SK-MEL-5 (cell line): ENCODE measurements at regions not wholly inside any gene's neighbourhood (a gene's known extent, or its start where the extent isn't known, plus 50 kb on each side); places are given as distances from the start of the nearest gene placed in this dataset.
"Not testable (repeated sequence)": the region's sequence is repeated elsewhere in the genome, so short reads cannot be mapped to it uniquely, and the experiment has no call there.

Source experiments
- DNase-seq: peaks from one replicate; pipeline ENCODE4 v3.0.0-alpha.2; 2016; ENCODE audit warnings: low read depth, low spot score
- in situ Hi-C: cut with HindIII; loops from 2 replicates; pipeline ENCODE4 v1.10.0; 2016; ENCODE audit warnings: low sequenced_read_pairs, high pct_unique_total_duplicates, low pct_unique_long_range_greater_than_20kb

GRCh38 chr20:12914804-12915203 is 94.0 kb upstream of the SPTLC3 start:
- in situ Hi-C loops: no loop called here
- no peak for DNase-seq

- DNase-seq: no peak
Measured at GRCh38 chr20:12916699-12917098, 92.1 kb upstream of the SPTLC3 start.

GRCh38 chr20:12924126-12924525 is 84.6 kb upstream of the SPTLC3 start:
- in situ Hi-C loops: no loop called here
- DNase-seq: no peak

More at GRCh38 chr20:12916699-12917098, 92.1 kb upstream of the SPTLC3 start:
- in situ Hi-C loops: no loop called here

GRCh38 chr20:12925210-12925755 is 83.5 kb upstream of the SPTLC3 start:
- DNase-seq: peak; percentile 83
- in situ Hi-C loops: no loop called here

- in situ Hi-C loops: no loop called here
- no peak for DNase-seq
Measured at GRCh38 chr20:12925863-12926793, 82.6 kb upstream of the SPTLC3 start.

- DNase-seq: no peak
- in situ Hi-C loops: no loop called here
Measured at GRCh38 chr20:12927489-12927888, 81.3 kb upstream of the SPTLC3 start.

GRCh38 chr20:12928358-12928754 is 80.4 kb upstream of the SPTLC3 start:
- no peak for DNase-seq
- in situ Hi-C loops: no loop called here

- in situ Hi-C loops: no loop called here
- DNase-seq: no peak
Measured at GRCh38 chr20:12928755-12929401, 79.9 kb upstream of the SPTLC3 start.

- in situ Hi-C loops: no loop called here
- DNase-seq: no peak
Measured at GRCh38 chr20:12936020-12936419, 72.8 kb upstream of the SPTLC3 start.

- in situ Hi-C loops: no loop called here
- no peak for DNase-seq
Measured at GRCh38 chr20:12936524-12936923, 72.2 kb upstream of the SPTLC3 start.

GRCh38 chr20:12941025-12941424 is 67.7 kb upstream of the SPTLC3 start:
- in situ Hi-C loops: no loop called here
- no peak for DNase-seq

GRCh38 chr20:12942123-12942522 is 66.6 kb upstream of the SPTLC3 start:
- in situ Hi-C loops: no loop called here
- no peak for DNase-seq

GRCh38 chr20:12946789-12947188 is 62.0 kb upstream of the SPTLC3 start:
- in situ Hi-C loops: no loop called here
- no peak for DNase-seq

GRCh38 chr20:12947691-12948090 is 61.1 kb upstream of the SPTLC3 start:
- DNase-seq: no peak
- in situ Hi-C loops: no loop called here

- in situ Hi-C loops: no loop called here
- no peak for DNase-seq
Measured at GRCh38 chr20:12949429-12949980, 59.3 kb upstream of the SPTLC3 start.

GRCh38 chr20:12954254-12954653 is 54.5 kb upstream of the SPTLC3 start:
- in situ Hi-C loops, DNase-seq: not testable (repeated sequence)

GRCh38 chr20:12955611-12956010 is 53.2 kb upstream of the SPTLC3 start:
- DNase-seq: no peak
- in situ Hi-C loops: no loop called here

- DNase-seq: no peak
- in situ Hi-C loops: no loop called here
Measured at GRCh38 chr20:12956303-12956702, 52.5 kb upstream of the SPTLC3 start.
